Left renal pelvis (tissue), 4 donors: ENCODE measurements at regions not wholly inside any gene's neighbourhood (a gene's known extent, or its start where the extent isn't known, plus 50 kb on each side); places are given as distances from the start of the nearest gene placed in this dataset.

Experiments used
- DNase-seq, 4 donors: peaks; one replicate each; pipeline ENCODE4 v3.0.0-alpha.2; 2013; ENCODE audit warnings: low read depth in 4 of 4, low spot score in 3 of 4

GRCh38 chr11:69242266-69242920 lies 51.6 kb upstream of the MYEOV start:
- DNase-seq, result no peak

DNA sequence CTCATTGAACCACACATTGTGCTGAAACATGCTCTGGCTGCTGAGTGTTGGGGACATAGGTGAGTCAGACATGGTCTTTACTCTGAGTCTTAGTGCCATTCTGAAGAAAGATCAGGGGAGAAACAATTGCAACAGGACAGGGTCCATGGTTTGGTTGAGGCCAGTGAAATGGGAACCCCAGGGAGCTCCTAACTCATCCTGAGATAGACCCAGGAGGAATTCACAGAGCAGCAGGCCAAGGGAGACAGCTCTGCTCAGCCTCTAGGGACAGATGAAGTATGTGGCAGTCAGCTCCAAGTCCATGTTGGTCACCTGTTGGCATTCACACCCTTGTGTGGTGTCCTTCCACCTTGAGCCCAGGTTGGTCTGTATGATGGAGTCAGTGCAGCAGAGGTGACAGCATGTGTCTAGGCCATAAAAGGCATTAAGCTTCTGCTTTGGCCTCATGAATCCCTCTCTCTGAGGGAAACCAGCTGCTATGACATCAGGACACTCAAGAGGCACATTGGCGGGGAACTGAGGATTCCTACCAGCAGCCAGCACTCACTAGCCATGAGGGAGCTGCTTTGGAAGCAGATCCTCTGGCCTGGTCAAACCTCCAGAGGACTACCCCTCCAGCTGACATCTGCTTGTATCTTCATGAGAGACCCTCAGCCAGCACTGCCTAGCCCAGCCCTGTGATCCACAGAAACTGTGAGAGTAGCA lies 50.3 kb upstream of the MYEOV start:
- no peak for DNase-seq
